ENCODE measurements at regions not wholly inside any gene's neighbourhood (a gene's known extent, or its start where the extent isn't known, plus 50 kb on each side); places are given as distances from the start of the nearest gene placed in this dataset.

DNA sequence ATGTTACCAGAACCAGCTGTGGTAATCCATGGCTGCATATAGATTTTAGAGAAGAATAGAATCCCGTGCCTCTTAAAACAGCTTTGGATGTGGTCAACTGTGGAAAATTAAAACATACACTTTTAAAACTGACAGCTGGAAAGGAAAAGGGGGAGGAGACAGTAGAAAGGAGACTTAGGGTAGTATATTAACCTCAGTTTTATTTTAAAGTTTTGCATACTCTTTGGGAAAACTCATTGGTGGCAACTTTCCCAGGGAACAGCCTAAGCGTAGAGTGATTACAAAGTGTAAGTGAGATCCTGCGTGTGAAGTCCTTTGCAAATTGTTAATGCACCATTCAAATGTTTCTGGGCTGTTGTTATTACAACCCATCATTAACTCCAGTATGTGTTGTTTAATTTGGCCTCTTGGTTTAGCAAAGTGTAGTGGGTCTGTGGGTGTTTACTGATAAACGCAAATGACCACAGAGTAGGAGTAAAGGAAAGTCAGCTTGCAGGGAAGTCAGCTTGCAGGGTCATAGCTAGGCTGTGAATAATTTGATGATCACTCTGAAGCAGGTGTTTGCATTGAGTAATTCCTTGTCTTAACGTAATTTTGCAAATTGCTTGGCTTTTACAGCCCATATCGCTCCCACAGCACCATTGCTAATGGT is 88.0 kb upstream of the DBX1 start:
- TF ChIP-seq, protein P1, sequence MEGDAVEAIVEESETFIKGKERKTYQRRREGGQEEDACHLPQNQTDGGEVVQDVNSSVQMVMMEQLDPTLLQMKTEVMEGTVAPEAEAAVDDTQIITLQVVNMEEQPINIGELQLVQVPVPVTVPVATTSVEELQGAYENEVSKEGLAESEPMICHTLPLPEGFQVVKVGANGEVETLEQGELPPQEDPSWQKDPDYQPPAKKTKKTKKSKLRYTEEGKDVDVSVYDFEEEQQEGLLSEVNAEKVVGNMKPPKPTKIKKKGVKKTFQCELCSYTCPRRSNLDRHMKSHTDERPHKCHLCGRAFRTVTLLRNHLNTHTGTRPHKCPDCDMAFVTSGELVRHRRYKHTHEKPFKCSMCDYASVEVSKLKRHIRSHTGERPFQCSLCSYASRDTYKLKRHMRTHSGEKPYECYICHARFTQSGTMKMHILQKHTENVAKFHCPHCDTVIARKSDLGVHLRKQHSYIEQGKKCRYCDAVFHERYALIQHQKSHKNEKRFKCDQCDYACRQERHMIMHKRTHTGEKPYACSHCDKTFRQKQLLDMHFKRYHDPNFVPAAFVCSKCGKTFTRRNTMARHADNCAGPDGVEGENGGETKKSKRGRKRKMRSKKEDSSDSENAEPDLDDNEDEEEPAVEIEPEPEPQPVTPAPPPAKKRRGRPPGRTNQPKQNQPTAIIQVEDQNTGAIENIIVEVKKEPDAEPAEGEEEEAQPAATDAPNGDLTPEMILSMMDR (conservative IDR thresholded peaks at IDR 0.05; ENCODE audit: low read length), result no peak
- no peak for TF ChIP-seq EZH2phosphoT487 (IDR thresholded peaks at IDR 0.05; ENCODE audit: borderline replicate concordance)
